ENCODE measurements at regions not wholly inside any gene's neighbourhood (a gene's known extent, or its start where the extent isn't known, plus 50 kb on each side); places are given as distances from the start of the nearest gene placed in this dataset.

GRCh38 chr12:43283206-43283605 is 268.8 kb downstream of the ADAMTS20 start:
- Histone ChIP-seq H3K9me3 (ENCODE audit: insufficient read depth, low read depth, low read length) (no peaks in the 10 kb centered on the region), H2BK120ac (ENCODE audit: insufficient read depth, low read length, poor library complexity) (no peak overlapping the region), H2BK12ac (ENCODE audit: low read length) (no peak overlapping the region), H3K27ac (ENCODE audit: low read depth, low read length) (no peak overlapping the region), H3K79me1 (ENCODE audit: low read length) (no peaks in the 10 kb centered on the region), H3K14ac (ENCODE audit: low read length) (no peak overlapping the region), H3K4me2 (ENCODE audit: low read length) (no peak overlapping the region), H3K9ac (ENCODE audit: low read length) (no peak overlapping the region), H3K18ac (ENCODE audit: low read length) (no peak overlapping the region), H3K79me2 (ENCODE audit: control insufficient read depth, insufficient read depth, low read length, poor library complexity) (no peaks in the 10 kb centered on the region), H3K4me3 (ENCODE audit: low read depth, low read length) (no peak overlapping the region), H4K91ac (ENCODE audit: low read depth, low read length) (no peak overlapping the region), H3K23ac (ENCODE audit: low read length) (no peak overlapping the region), H2AK5ac (ENCODE audit: low read length) (no peak overlapping the region), H2BK5ac (ENCODE audit: low read depth, low read length, poor library complexity) (no peak overlapping the region), H3K4me1 (ENCODE audit: control insufficient read depth in 1 of 2, insufficient read depth in 2 of 2, low read length in 2 of 2) (no peaks in the 10 kb centered on the region), H4K8ac (ENCODE audit: low read depth, low read length) (no peak overlapping the region), H2AFZ (ENCODE audit: insufficient read depth, low read length, poor library complexity) (no peak overlapping the region), H3K36me3 (ENCODE audit: control insufficient read depth in 1 of 2, insufficient read depth in 2 of 2, low read length in 2 of 2) (no peaks in the 10 kb centered on the region), H3K4ac (ENCODE audit: low read depth, low read length) (no peak overlapping the region), H3K27me3 (ENCODE audit: insufficient read depth, low read length) (no peaks in the 10 kb centered on the region), H4K12ac (ENCODE audit: low read depth, low read length) (no peak overlapping the region)
- no peak for DNase-seq

GRCh38 chr12:43282106-43282505 is 269.9 kb downstream of the ADAMTS20 start:
- H2BK12ac ChIP-seq (ENCODE audit: low read length): no peak overlapping the region
- no peak overlapping the region for H2AFZ ChIP-seq (ENCODE audit: insufficient read depth, low read length, poor library complexity)
- H3K4me3 ChIP-seq (ENCODE audit: low read depth, low read length): no peak overlapping the region
- H3K4me1 ChIP-seq (ENCODE audit: control insufficient read depth in 1 of 2, insufficient read depth in 2 of 2, low read length in 2 of 2): no peaks in the 10 kb centered on the region
- H3K9ac ChIP-seq (ENCODE audit: low read length): no peak overlapping the region
- no peak overlapping the region for H3K14ac ChIP-seq (ENCODE audit: low read length)
- H3K36me3 ChIP-seq (ENCODE audit: control insufficient read depth in 1 of 2, insufficient read depth in 2 of 2, low read length in 2 of 2): no peaks in the 10 kb centered on the region
- H2BK120ac ChIP-seq (ENCODE audit: insufficient read depth, low read length, poor library complexity): no peak overlapping the region
- no peak overlapping the region for H3K27ac ChIP-seq (ENCODE audit: low read depth, low read length)
- H4K8ac ChIP-seq (ENCODE audit: low read depth, low read length): no peak overlapping the region
- H3K79me2 ChIP-seq (ENCODE audit: control insufficient read depth, insufficient read depth, low read length, poor library complexity): no peaks in the 10 kb centered on the region
- DNase-seq: no peak
- H4K12ac ChIP-seq (ENCODE audit: low read depth, low read length): no peak overlapping the region
- no peak overlapping the region for H2AK5ac ChIP-seq (ENCODE audit: low read length)
- H3K23ac ChIP-seq (ENCODE audit: low read length): no peak overlapping the region
- no peak overlapping the region for H3K18ac ChIP-seq (ENCODE audit: low read length)
- H3K27me3 ChIP-seq (ENCODE audit: insufficient read depth, low read length): no peaks in the 10 kb centered on the region
- no peaks in the 10 kb centered on the region for H3K9me3 ChIP-seq (ENCODE audit: insufficient read depth, low read depth, low read length)
- H3K79me1 ChIP-seq (ENCODE audit: low read length): no peaks in the 10 kb centered on the region
- H2BK5ac ChIP-seq (ENCODE audit: low read depth, low read length, poor library complexity): no peak overlapping the region
- H3K4ac ChIP-seq (ENCODE audit: low read depth, low read length): no peak overlapping the region
- no peak overlapping the region for H3K4me2 ChIP-seq (ENCODE audit: low read length)
- no peak overlapping the region for H4K91ac ChIP-seq (ENCODE audit: low read depth, low read length)

GRCh38 chr12:43281563-43281962 is 270.4 kb downstream of the ADAMTS20 start:
- no peak overlapping the region for H3K18ac ChIP-seq (ENCODE audit: low read length)
- no peak overlapping the region for H3K14ac ChIP-seq (ENCODE audit: low read length)
- no peak overlapping the region for H2AK5ac ChIP-seq (ENCODE audit: low read length)
- no peak overlapping the region for H3K4me2 ChIP-seq (ENCODE audit: low read length)
- H3K27me3 ChIP-seq (ENCODE audit: insufficient read depth, low read length): no peaks in the 10 kb centered on the region
- no peaks in the 10 kb centered on the region for H3K79me2 ChIP-seq (ENCODE audit: control insufficient read depth, insufficient read depth, low read length, poor library complexity)
- no peak overlapping the region for H3K4ac ChIP-seq (ENCODE audit: low read depth, low read length)
- no peak overlapping the region for H4K91ac ChIP-seq (ENCODE audit: low read depth, low read length)
- H2BK12ac ChIP-seq (ENCODE audit: low read length): no peak overlapping the region
- no peaks in the 10 kb centered on the region for H3K4me1 ChIP-seq (ENCODE audit: control insufficient read depth in 1 of 2, insufficient read depth in 2 of 2, low read length in 2 of 2)
- no peak overlapping the region for H3K4me3 ChIP-seq (ENCODE audit: low read depth, low read length)
- H3K36me3 ChIP-seq (ENCODE audit: control insufficient read depth in 1 of 2, insufficient read depth in 2 of 2, low read length in 2 of 2): no peaks in the 10 kb centered on the region
- no peak overlapping the region for H3K27ac ChIP-seq (ENCODE audit: low read depth, low read length)
- no peak overlapping the region for H2BK120ac ChIP-seq (ENCODE audit: insufficient read depth, low read length, poor library complexity)
- no peak overlapping the region for H4K8ac ChIP-seq (ENCODE audit: low read depth, low read length)
- WGBS (ENCODE audit: extremely low coverage, insufficient coverage, insufficient read length): no CpG with 5 or more reads among the region's 3 CpGs
- H3K9me3 ChIP-seq (ENCODE audit: insufficient read depth, low read depth, low read length): no peaks in the 10 kb centered on the region
- H3K79me1 ChIP-seq (ENCODE audit: low read length): no peaks in the 10 kb centered on the region
- H2BK5ac ChIP-seq (ENCODE audit: low read depth, low read length, poor library complexity): no peak overlapping the region
- no peak for DNase-seq
- H3K23ac ChIP-seq (ENCODE audit: low read length): no peak overlapping the region
- no peak overlapping the region for H3K9ac ChIP-seq (ENCODE audit: low read length)
- H4K12ac ChIP-seq (ENCODE audit: low read depth, low read length): no peak overlapping the region
- no peak overlapping the region for H2AFZ ChIP-seq (ENCODE audit: insufficient read depth, low read length, poor library complexity)

- Histone ChIP-seq H3K27ac (ENCODE audit: low read depth, low read length) (no peak overlapping the region), H3K27me3 (ENCODE audit: insufficient read depth, low read length) (no peaks in the 10 kb centered on the region), H2AFZ (ENCODE audit: insufficient read depth, low read length, poor library complexity) (no peak overlapping the region), H2AK5ac (ENCODE audit: low read length) (no peak overlapping the region), H3K18ac (ENCODE audit: low read length) (no peak overlapping the region), H3K4me2 (ENCODE audit: low read length) (no peak overlapping the region), H3K36me3 (ENCODE audit: control insufficient read depth in 1 of 2, insufficient read depth in 2 of 2, low read length in 2 of 2) (no peaks in the 10 kb centered on the region), H2BK120ac (ENCODE audit: insufficient read depth, low read length, poor library complexity) (no peak overlapping the region), H3K9me3 (ENCODE audit: insufficient read depth, low read depth, low read length) (no peaks in the 10 kb centered on the region), H4K8ac (ENCODE audit: low read depth, low read length) (no peak overlapping the region), H2BK12ac (ENCODE audit: low read length) (no peak overlapping the region), H3K4me3 (ENCODE audit: low read depth, low read length) (no peak overlapping the region), H3K23ac (ENCODE audit: low read length) (no peak overlapping the region), H3K79me2 (ENCODE audit: control insufficient read depth, insufficient read depth, low read length, poor library complexity) (no peaks in the 10 kb centered on the region), H3K79me1 (ENCODE audit: low read length) (no peaks in the 10 kb centered on the region), H3K14ac (ENCODE audit: low read length) (no peak overlapping the region), H2BK5ac (ENCODE audit: low read depth, low read length, poor library complexity) (no peak overlapping the region), H3K4ac (ENCODE audit: low read depth, low read length) (no peak overlapping the region), H3K4me1 (ENCODE audit: control insufficient read depth in 1 of 2, insufficient read depth in 2 of 2, low read length in 2 of 2) (no peaks in the 10 kb centered on the region), H4K91ac (ENCODE audit: low read depth, low read length) (no peak overlapping the region), H3K9ac (ENCODE audit: low read length) (no peak overlapping the region), H4K12ac (ENCODE audit: low read depth, low read length) (no peak overlapping the region)
- DNase-seq: no peak
- WGBS (ENCODE audit: extremely low coverage, insufficient coverage, insufficient read length): no CpG with 5 or more reads among the region's 3 CpGs
Measured at GRCh38 chr12:43278541-43278832, 273.5 kb downstream of the ADAMTS20 start.

Measured in trophoblast cell (in vitro differentiated cells and primary cell).